Hepatocyte (in vitro differentiated cells): ENCODE measurements at regions not wholly inside any gene's neighbourhood (a gene's known extent, or its start where the extent isn't known, plus 50 kb on each side); places are given as distances from the start of the nearest gene placed in this dataset.

Source experiments
- CTCF ChIP-seq: fragments of 200-600 bp; sonication (generic); IDR thresholded peaks from 2 replicates; pipeline ENCODE4 v1.5.1; 2016; ENCODE audit warnings: antibody characterized with exemption, mild to moderate bottlenecking; ENCODE audit not compliant: poor library complexity
- EZH2 ChIP-seq: fragments of 200-600 bp; sonication (generic); IDR thresholded peaks from 2 replicates; pipeline ENCODE4 v1.6.1; 2016; ENCODE audit warnings: antibody characterized with exemption, mild to moderate bottlenecking, borderline replicate concordance
- EZH2phosphoT487 ChIP-seq: fragments of 200-600 bp; sonication (generic); IDR thresholded peaks from one replicate; pipeline ENCODE4 v1.6.1; 2018; ENCODE audit warnings: antibody characterized with exemption, mild to moderate bottlenecking, low read depth, moderate library complexity; ENCODE audit not compliant: unreplicated experiment, severe bottlenecking

- TF ChIP-seq CTCF = no peak
- TF ChIP-seq EZH2 = no peak
- TF ChIP-seq EZH2phosphoT487 = no peak
Measured at GRCh38 chr5:66472010-66472409, 124.2 kb upstream of the MAST4 start.
